Fibroblast of lung (primary cell): ENCODE measurements at regions not wholly inside any gene's neighbourhood (a gene's known extent, or its start where the extent isn't known, plus 50 kb on each side); places are given as distances from the start of the nearest gene placed in this dataset.

Experiments
- CTCF ChIP-seq, 2 donors: IDR thresholded peaks in 1 of 2; conservative IDR thresholded peaks in 1 of 2; 1 replicate in 1 of 2; 2 replicates in 1 of 2; pipeline ENCODE4 v1.5.1; 2011 to 2012; ENCODE audit warnings: low read length in 2 of 2, control low read depth in 1 of 2, inconsistent platforms in 1 of 2, low read depth in 1 of 2, mild to moderate bottlenecking in 1 of 2
- EZH2 ChIP-seq: IDR thresholded peaks from 2 replicates; pipeline ENCODE4 v1.5.1; 2012; ENCODE audit warnings: low read length, control low read depth, mild to moderate bottlenecking; ENCODE audit errors: missing control alignments

- TF ChIP-seq CTCF (conservative IDR thresholded peaks at IDR 0.05 in 1 of 2, IDR thresholded peaks at IDR 0.05 in 1 of 2; ENCODE audit: low read depth in 1 of 2, low read length in 2 of 2) (no peak), EZH2 (no peak)
These were observed 136.4 kb upstream of the APCDD1 start for GRCh38 chr18:10317864-10318690.
